ENCODE measurements at regions not wholly inside any gene's neighbourhood (a gene's known extent, or its start where the extent isn't known, plus 50 kb on each side); places are given as distances from the start of the nearest gene placed in this dataset.

GRCh38 chr4:155106629-155107028, 101.8 kb upstream of the NPY2R start:
- no peak for TF ChIP-seq EZH2phosphoT487 (IDR thresholded peaks at IDR 0.05; ENCODE audit: borderline replicate concordance)
- Histone ChIP-seq H3K9me3 (ENCODE audit: insufficient read depth, low read depth, low read length) (no peaks in the 10 kb centered on the region), H3K4me3 (ENCODE audit: low read length, poor library complexity, severe bottlenecking) (no peak overlapping the region), H3K9me2 (replicated peaks; ENCODE audit: low read depth, low read length) (no peaks in the 10 kb centered on the region), H3K4me1 (ENCODE audit: insufficient read depth, low read length, poor library complexity, severe bottlenecking) (no peaks in the 10 kb centered on the region), H3K36me3 (ENCODE audit: insufficient read depth, low read length) (no peaks in the 10 kb centered on the region), H3K4me2 (ENCODE audit: low read depth, low read length, poor library complexity, severe bottlenecking) (no peak overlapping the region), H3K27me3 (ENCODE audit: insufficient read depth, low read length, poor library complexity, severe bottlenecking) (no peaks in the 10 kb centered on the region), H2AFZ (ENCODE audit: low read length) (no peak overlapping the region), H3F3A (ENCODE audit: low read depth) (no peaks in the 10 kb centered on the region), H4K20me1 (ENCODE audit: insufficient read depth, low read length, poor library complexity, severe bottlenecking) (no peaks in the 10 kb centered on the region), H3K79me2 (ENCODE audit: insufficient read depth, low read length) (no peaks in the 10 kb centered on the region), H3K9ac (ENCODE audit: low read depth, low read length, poor library complexity, severe bottlenecking) (no peak overlapping the region)

GRCh38 chr4:155107059-155107458, 101.4 kb upstream of the NPY2R start:
- H3K4me3 ChIP-seq (ENCODE audit: low read length, poor library complexity, severe bottlenecking) = no peak overlapping the region
- no peak overlapping the region for H2AFZ ChIP-seq (ENCODE audit: low read length)
- H4K20me1 ChIP-seq (ENCODE audit: insufficient read depth, low read length, poor library complexity, severe bottlenecking) = no peaks in the 10 kb centered on the region
- no peaks in the 10 kb centered on the region for H3K9me2 ChIP-seq (replicated peaks; ENCODE audit: low read depth, low read length)
- H3K4me1 ChIP-seq (ENCODE audit: insufficient read depth, low read length, poor library complexity, severe bottlenecking) = no peaks in the 10 kb centered on the region
- no peaks in the 10 kb centered on the region for H3K79me2 ChIP-seq (ENCODE audit: insufficient read depth, low read length)
- TF ChIP-seq EZH2phosphoT487 (IDR thresholded peaks at IDR 0.05; ENCODE audit: borderline replicate concordance) (no peak), CTCF (conservative IDR thresholded peaks at IDR 0.05; ENCODE audit: low read length) (no peak)
- H3K36me3 ChIP-seq (ENCODE audit: insufficient read depth, low read length) = no peaks in the 10 kb centered on the region
- H3K27me3 ChIP-seq (ENCODE audit: insufficient read depth, low read length, poor library complexity, severe bottlenecking) = no peaks in the 10 kb centered on the region
- H3K4me2 ChIP-seq (ENCODE audit: low read depth, low read length, poor library complexity, severe bottlenecking) = no peak overlapping the region
- H3F3A ChIP-seq (ENCODE audit: low read depth) = no peaks in the 10 kb centered on the region
- H3K9me3 ChIP-seq (ENCODE audit: insufficient read depth, low read depth, low read length) = no peaks in the 10 kb centered on the region
- H3K9ac ChIP-seq (ENCODE audit: low read depth, low read length, poor library complexity, severe bottlenecking) = no peak overlapping the region

DNA sequence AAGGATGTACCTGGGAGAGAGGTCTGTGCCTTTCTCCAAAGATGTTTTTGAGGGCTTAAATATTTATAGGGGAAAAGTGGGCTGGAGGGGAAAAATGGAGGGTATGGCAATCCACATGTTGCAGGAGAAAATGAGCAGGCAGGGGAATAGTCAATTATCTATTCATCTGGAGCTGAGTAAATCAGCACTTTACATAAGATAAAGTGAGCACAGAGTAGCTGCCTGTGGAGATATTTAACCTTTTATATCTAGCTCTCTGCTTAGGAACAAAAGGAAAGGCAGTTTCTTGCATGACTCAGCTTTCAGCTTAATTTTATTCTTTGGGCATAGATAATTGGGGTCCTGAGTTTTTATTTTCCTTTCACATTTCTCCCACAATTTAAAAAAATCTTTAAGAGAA, 93.6 kb upstream of the NPY2R start:
- Histone ChIP-seq H3F3A (ENCODE audit: low read depth) (no peaks in the 10 kb centered on the region), H3K4me3 (ENCODE audit: low read length, poor library complexity, severe bottlenecking) (no peak overlapping the region), H3K9me2 (replicated peaks; ENCODE audit: low read depth, low read length) (no peaks in the 10 kb centered on the region), H3K79me2 (ENCODE audit: insufficient read depth, low read length) (no peaks in the 10 kb centered on the region), H3K4me2 (ENCODE audit: low read depth, low read length, poor library complexity, severe bottlenecking) (no peak overlapping the region), H3K4me1 (ENCODE audit: insufficient read depth, low read length, poor library complexity, severe bottlenecking) (no peaks in the 10 kb centered on the region), H3K9me3 (ENCODE audit: insufficient read depth, low read depth, low read length) (no peaks in the 10 kb centered on the region), H3K9ac (ENCODE audit: low read depth, low read length, poor library complexity, severe bottlenecking) (no peak overlapping the region), H3K36me3 (ENCODE audit: insufficient read depth, low read length) (no peaks in the 10 kb centered on the region), H2AFZ (ENCODE audit: low read length) (no peak overlapping the region), H4K20me1 (ENCODE audit: insufficient read depth, low read length, poor library complexity, severe bottlenecking) (no peaks in the 10 kb centered on the region), H3K27me3 (ENCODE audit: insufficient read depth, low read length, poor library complexity, severe bottlenecking) (no peaks in the 10 kb centered on the region)
- no peak for TF ChIP-seq CTCF (conservative IDR thresholded peaks at IDR 0.05; ENCODE audit: low read length)
- TF ChIP-seq EZH2phosphoT487 (IDR thresholded peaks at IDR 0.05; ENCODE audit: borderline replicate concordance) = no peak

- Histone ChIP-seq H4K20me1 (ENCODE audit: insufficient read depth, low read length, poor library complexity, severe bottlenecking) (no peaks in the 10 kb centered on the region), H3K27me3 (ENCODE audit: insufficient read depth, low read length, poor library complexity, severe bottlenecking) (no peaks in the 10 kb centered on the region), H3K36me3 (ENCODE audit: insufficient read depth, low read length) (no peaks in the 10 kb centered on the region), H3K4me3 (ENCODE audit: low read length, poor library complexity, severe bottlenecking) (no peak overlapping the region), H3K9ac (ENCODE audit: low read depth, low read length, poor library complexity, severe bottlenecking) (no peak overlapping the region), H3K79me2 (ENCODE audit: insufficient read depth, low read length) (no peaks in the 10 kb centered on the region), H3K9me3 (ENCODE audit: insufficient read depth, low read depth, low read length) (no peaks in the 10 kb centered on the region), H3K9me2 (replicated peaks; ENCODE audit: low read depth, low read length) (no peaks in the 10 kb centered on the region), H3K4me1 (ENCODE audit: insufficient read depth, low read length, poor library complexity, severe bottlenecking) (no peaks in the 10 kb centered on the region), H2AFZ (ENCODE audit: low read length) (no peak overlapping the region), H3F3A (ENCODE audit: low read depth) (no peaks in the 10 kb centered on the region), H3K4me2 (ENCODE audit: low read depth, low read length, poor library complexity, severe bottlenecking) (no peak overlapping the region)
- no peak for TF ChIP-seq CTCF (conservative IDR thresholded peaks at IDR 0.05; ENCODE audit: low read length)
- no peak for TF ChIP-seq EZH2phosphoT487 (IDR thresholded peaks at IDR 0.05; ENCODE audit: borderline replicate concordance)
Measured at GRCh38 chr4:155119006-155119405, 89.4 kb upstream of the NPY2R start.

All from Loucy (cell line).